Fibroblast of lung (primary cell): ENCODE measurements at regions not wholly inside any gene's neighbourhood (a gene's known extent, or its start where the extent isn't known, plus 50 kb on each side); places are given as distances from the start of the nearest gene placed in this dataset.

Experiments
- DNase-seq, 2 donors: peaks; one replicate each; pipeline versions ENCODE4 v3.0.0 to v3.0.0-alpha.2; 2010; ENCODE audit warnings: low read depth in 2 of 2
- H2AFZ ChIP-seq: 2 replicates; pipeline ENCODE4 v1.5.1; 2012; ENCODE audit warnings: low read length, control low read depth, inconsistent platforms
- H3K27ac ChIP-seq: 2 replicates; pipeline ENCODE4 v1.5.1; 2011; ENCODE audit warnings: low read length, control low read depth; ENCODE audit not compliant: insufficient read depth
- H3K27me3 ChIP-seq: 2 replicates; pipeline ENCODE4 v1.5.1; 2011; ENCODE audit warnings: mild to moderate bottlenecking, low read length; ENCODE audit not compliant: control insufficient read depth, insufficient read depth
- H3K36me3 ChIP-seq: 2 replicates; pipeline ENCODE4 v1.5.1; 2011; ENCODE audit warnings: low read length; ENCODE audit not compliant: control insufficient read depth, insufficient read depth
- H3K4me1 ChIP-seq: 2 replicates; pipeline ENCODE4 v1.5.1; 2011; ENCODE audit warnings: low read length; ENCODE audit not compliant: control insufficient read depth, insufficient read depth; ENCODE audit errors: extremely low read depth
- H3K4me2 ChIP-seq: 2 replicates; pipeline ENCODE4 v1.5.1; 2011; ENCODE audit warnings: low read length, control low read depth; ENCODE audit not compliant: insufficient read depth; ENCODE audit errors: extremely low read depth
- H3K4me3 ChIP-seq, 4 experiments: fragments of 200-600 bp in 1 of 4; sonication (generic) in 1 of 4; replicated peaks in 1 of 4; 2 replicates each; pipeline ENCODE4 v1.5.1; 2011 to 2016; ENCODE audit warnings: low read length in 4 of 4, low read depth in 3 of 4, mild to moderate bottlenecking in 3 of 4, control low read depth in 2 of 4, inconsistent platforms in 1 of 4, mixed read lengths in 1 of 4; ENCODE audit not compliant: insufficient read depth in 1 of 4; ENCODE audit errors: control extremely low read depth in 1 of 4
- H3K79me2 ChIP-seq: 2 replicates; pipeline ENCODE4 v1.5.1; 2012; ENCODE audit warnings: mild to moderate bottlenecking, low read length, inconsistent platforms; ENCODE audit not compliant: control insufficient read depth, insufficient read depth
- H3K9ac ChIP-seq: 2 replicates; pipeline ENCODE4 v1.5.1; 2011; ENCODE audit warnings: mild to moderate bottlenecking, low read length, control low read depth; ENCODE audit not compliant: insufficient read depth
- H3K9me3 ChIP-seq: 2 replicates; pipeline ENCODE4 v1.5.1; 2012; ENCODE audit warnings: low read depth, low read length; ENCODE audit not compliant: control insufficient read depth, insufficient read depth
- H4K20me1 ChIP-seq: 2 replicates; pipeline ENCODE4 v1.5.1; 2011; ENCODE audit warnings: low read length; ENCODE audit not compliant: control insufficient read depth, insufficient read depth; ENCODE audit errors: extremely low read depth
- EZH2 ChIP-seq: IDR thresholded peaks from 2 replicates; pipeline ENCODE4 v1.5.1; 2012; ENCODE audit warnings: low read length, control low read depth, mild to moderate bottlenecking; ENCODE audit errors: missing control alignments
- TF ChIP-seq, protein P1 (sequence below), 2 donors: IDR thresholded peaks in 1 of 2; conservative IDR thresholded peaks in 1 of 2; 1 replicate in 1 of 2; 2 replicates in 1 of 2; pipeline ENCODE4 v1.5.1; 2011 to 2012; ENCODE audit warnings: low read length in 2 of 2, control low read depth in 1 of 2, inconsistent platforms in 1 of 2, low read depth in 1 of 2, mild to moderate bottlenecking in 1 of 2

DNA sequence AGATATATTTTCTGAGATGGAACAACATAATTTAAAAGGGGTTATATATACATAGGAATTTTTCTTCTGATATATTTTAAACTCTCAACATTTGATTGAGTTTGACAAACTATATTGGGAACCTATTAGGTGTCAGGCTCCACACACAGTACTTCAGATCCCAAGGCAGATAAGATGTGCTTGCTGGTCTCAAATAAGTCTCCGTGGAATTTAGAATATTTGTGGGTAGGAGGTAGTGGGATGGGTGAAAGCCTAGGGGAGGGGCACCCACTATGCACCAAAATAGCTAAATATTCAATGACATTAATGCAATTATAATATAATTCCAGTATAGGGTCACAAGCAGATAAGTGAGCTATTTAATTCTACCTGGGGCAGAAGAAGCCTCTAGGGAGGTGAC lies 81.5 kb downstream of the ARL4A start:
- Histone ChIP-seq H3K4me3 (no peak overlapping the region), H3K4me2 (peak overlapping the region; percentile 2), H2AFZ (no peak overlapping the region), H3K27ac (no peak overlapping the region), H3K9ac (no peak overlapping the region), H4K20me1 (no peaks in the 10 kb centered on the region), H3K79me2 (no peaks in the 10 kb centered on the region), H3K4me1 (peaks cover 3% of the 10 kb centered on the region), H3K27me3 (no peaks in the 10 kb centered on the region), H3K36me3 (no peaks in the 10 kb centered on the region), H3K9me3 (no peaks in the 10 kb centered on the region)
- DNase-seq = peak in 1 of 2 donors; percentile 48
- TF ChIP-seq, protein P1, sequence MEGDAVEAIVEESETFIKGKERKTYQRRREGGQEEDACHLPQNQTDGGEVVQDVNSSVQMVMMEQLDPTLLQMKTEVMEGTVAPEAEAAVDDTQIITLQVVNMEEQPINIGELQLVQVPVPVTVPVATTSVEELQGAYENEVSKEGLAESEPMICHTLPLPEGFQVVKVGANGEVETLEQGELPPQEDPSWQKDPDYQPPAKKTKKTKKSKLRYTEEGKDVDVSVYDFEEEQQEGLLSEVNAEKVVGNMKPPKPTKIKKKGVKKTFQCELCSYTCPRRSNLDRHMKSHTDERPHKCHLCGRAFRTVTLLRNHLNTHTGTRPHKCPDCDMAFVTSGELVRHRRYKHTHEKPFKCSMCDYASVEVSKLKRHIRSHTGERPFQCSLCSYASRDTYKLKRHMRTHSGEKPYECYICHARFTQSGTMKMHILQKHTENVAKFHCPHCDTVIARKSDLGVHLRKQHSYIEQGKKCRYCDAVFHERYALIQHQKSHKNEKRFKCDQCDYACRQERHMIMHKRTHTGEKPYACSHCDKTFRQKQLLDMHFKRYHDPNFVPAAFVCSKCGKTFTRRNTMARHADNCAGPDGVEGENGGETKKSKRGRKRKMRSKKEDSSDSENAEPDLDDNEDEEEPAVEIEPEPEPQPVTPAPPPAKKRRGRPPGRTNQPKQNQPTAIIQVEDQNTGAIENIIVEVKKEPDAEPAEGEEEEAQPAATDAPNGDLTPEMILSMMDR (conservative IDR thresholded peaks at IDR 0.05 in 1 of 2, IDR thresholded peaks at IDR 0.05 in 1 of 2; ENCODE audit: low read depth in 1 of 2, low read length in 2 of 2) = no peak
- TF ChIP-seq EZH2 = no peak

DNA sequence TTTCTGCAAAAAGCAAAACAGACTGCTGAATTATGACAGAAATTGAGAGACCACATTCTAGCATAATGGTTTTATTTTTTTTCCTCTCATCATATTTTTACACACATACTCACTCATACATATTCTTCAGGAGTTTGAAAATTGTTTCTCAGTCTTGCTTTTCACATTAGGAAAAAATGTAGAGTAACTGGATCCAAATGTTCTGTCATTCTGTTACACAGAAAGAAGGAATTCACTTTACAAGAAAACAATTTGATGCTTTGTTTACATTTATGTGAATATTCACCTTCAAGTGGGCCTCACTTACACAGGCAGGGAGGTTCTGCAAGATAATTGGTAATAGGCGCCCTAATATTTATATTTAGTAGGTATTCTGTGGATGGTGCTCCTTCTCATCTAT lies 82.0 kb downstream of the ARL4A start:
- no peak overlapping the region for H3K27ac ChIP-seq
- peak in 1 of 2 donors; percentile 36 for DNase-seq

GRCh38 chr7:12770227-12770975 lies 83.0 kb downstream of the ARL4A start:
- Histone ChIP-seq H3K36me3 (no peaks in the 10 kb centered on the region), H3K27me3 (no peaks in the 10 kb centered on the region), H3K4me2 (no peak overlapping the region), H3K79me2 (no peaks in the 10 kb centered on the region), H2AFZ (no peak overlapping the region), H3K27ac (no peak overlapping the region), H3K4me3 (no peak overlapping the region), H4K20me1 (no peaks in the 10 kb centered on the region), H3K4me1 (peaks cover 3% of the 10 kb centered on the region), H3K9ac (no peak overlapping the region), H3K9me3 (no peaks in the 10 kb centered on the region)
- DNase-seq = peak; percentile 29 to 61
- no peak for TF ChIP-seq EZH2
- TF ChIP-seq, protein P1 (conservative IDR thresholded peaks at IDR 0.05 in 1 of 2, IDR thresholded peaks at IDR 0.05 in 1 of 2; ENCODE audit: low read depth in 1 of 2, low read length in 2 of 2) = no peak

More for the DNA sequence above, 82.0 kb downstream of the ARL4A start:
- Histone ChIP-seq H3K27me3 (no peaks in the 10 kb centered on the region), H3K4me3 (no peak overlapping the region), H3K79me2 (no peaks in the 10 kb centered on the region), H2AFZ (no peak overlapping the region), H3K4me2 (peak overlapping the region; percentile 2), H3K36me3 (no peaks in the 10 kb centered on the region), H3K9me3 (no peaks in the 10 kb centered on the region), H3K4me1 (peaks cover 3% of the 10 kb centered on the region), H3K9ac (no peak overlapping the region), H4K20me1 (no peaks in the 10 kb centered on the region)
- TF ChIP-seq, protein P1 (conservative IDR thresholded peaks at IDR 0.05 in 1 of 2, IDR thresholded peaks at IDR 0.05 in 1 of 2; ENCODE audit: low read depth in 1 of 2, low read length in 2 of 2) = no peak
